ENCODE measurements at regions not wholly inside any gene's neighbourhood (a gene's known extent, or its start where the extent isn't known, plus 50 kb on each side); places are given as distances from the start of the nearest gene placed in this dataset.

GRCh38 chr13:61029064-61029463, 386.6 kb downstream of the PCDH20 start:
- Mint-ChIP-seq H3K4me1 (ENCODE audit: low read depth) (no peaks in the 10 kb centered on the region), H3K27me3 (ENCODE audit: low read depth) (no peaks in the 10 kb centered on the region), H3K27ac (no peak overlapping the region), H3K36me3 (ENCODE audit: insufficient read depth in 2 of 2) (peaks cover 0 to 2% of the 10 kb centered on the region in 2 donors), H3K9me3 (peaks cover 6 to 10% of the 10 kb centered on the region in 2 donors), H3K4me3 (no peak overlapping the region)
- DNase-seq (no peak), ATAC-seq (replicated peaks in 1 of 2) (no peak)

GRCh38 chr13:61024046-61024445, 391.6 kb downstream of the PCDH20 start:
- Mint-ChIP-seq H3K36me3 (ENCODE audit: insufficient read depth in 2 of 2) (peaks cover 0 to 2% of the 10 kb centered on the region in 2 donors), H3K27me3 (ENCODE audit: low read depth) (no peaks in the 10 kb centered on the region)
- no peak for ATAC-seq (replicated peaks in 1 of 2)

GRCh38 chr13:61021838-61022237, 393.8 kb downstream of the PCDH20 start:
- DNase-seq (no peak), ATAC-seq (replicated peaks in 1 of 2) (no peak)
- no peaks in the 10 kb centered on the region for H3K4me1 Mint-ChIP-seq (ENCODE audit: low read depth)
- H3K36me3 Mint-ChIP-seq (ENCODE audit: insufficient read depth in 2 of 2) = peaks cover 0 to 2% of the 10 kb centered on the region in 2 donors
- peaks cover 2 to 8% of the 10 kb centered on the region in 2 donors for H3K9me3 Mint-ChIP-seq
- H3K27ac Mint-ChIP-seq = no peak overlapping the region
- no peaks in the 10 kb centered on the region for H3K27me3 Mint-ChIP-seq (ENCODE audit: low read depth)
- H3K4me3 Mint-ChIP-seq = no peak overlapping the region

More at GRCh38 chr13:61024046-61024445, 391.6 kb downstream of the PCDH20 start:
- H3K27ac Mint-ChIP-seq = no peak overlapping the region
- H3K4me1 Mint-ChIP-seq (ENCODE audit: low read depth) = no peaks in the 10 kb centered on the region
- no peak for DNase-seq
- peaks cover 2 to 8% of the 10 kb centered on the region in 2 donors for H3K9me3 Mint-ChIP-seq
- no peak overlapping the region for H3K4me3 Mint-ChIP-seq

DNA sequence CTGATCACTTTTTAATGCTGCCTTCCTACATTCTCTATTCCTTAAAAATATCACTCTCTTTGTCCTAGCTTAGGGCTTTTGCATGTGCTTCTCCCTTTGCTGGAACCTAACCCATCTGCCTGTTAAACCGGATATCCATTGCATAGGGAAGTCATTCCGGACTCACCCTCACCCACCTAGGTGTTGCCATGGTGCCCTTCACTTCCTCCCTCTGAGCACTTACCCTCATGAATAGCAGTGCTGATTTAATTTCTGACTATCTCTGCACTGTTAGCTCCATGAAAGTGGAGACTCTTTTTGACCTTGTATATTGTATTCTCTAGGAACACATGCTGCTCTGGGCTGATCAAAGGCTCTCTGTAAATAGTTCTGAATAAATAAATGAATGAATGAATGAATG, 401.9 kb downstream of the PCDH20 start:
- Mint-ChIP-seq H3K4me3 (no peak overlapping the region), H3K36me3 (ENCODE audit: insufficient read depth in 2 of 2) (no peaks in the 10 kb centered on the region), H3K27ac (no peak overlapping the region), H3K27me3 (ENCODE audit: low read depth) (no peaks in the 10 kb centered on the region), H3K4me1 (ENCODE audit: low read depth) (no peaks in the 10 kb centered on the region), H3K9me3 (peaks cover 10 to 13% of the 10 kb centered on the region in 2 donors)
- no peak for DNase-seq
- no peak for ATAC-seq (replicated peaks in 1 of 2)

DNA sequence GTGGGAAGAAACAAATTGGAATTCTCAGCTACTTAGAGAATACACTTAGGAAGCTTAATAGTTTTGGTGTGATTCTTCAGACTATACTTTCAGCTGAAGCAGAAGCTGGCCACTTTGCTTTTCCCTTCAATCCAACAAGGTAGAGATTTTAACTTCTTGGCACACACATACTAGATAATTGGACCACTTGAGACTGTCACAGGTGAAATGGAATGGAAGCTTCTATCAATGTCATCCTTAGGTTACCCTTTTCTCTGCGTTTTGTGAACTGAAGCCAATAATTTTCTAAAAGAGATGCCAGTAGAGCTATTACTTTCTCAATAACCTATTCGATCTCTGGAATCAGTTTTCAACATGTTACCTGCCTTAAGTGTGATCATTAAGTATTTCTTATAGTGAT, 405.3 kb downstream of the PCDH20 start:
- DNase-seq (no peak), ATAC-seq (replicated peaks in 1 of 2) (no peak)
- peaks cover 15 to 17% of the 10 kb centered on the region in 2 donors for H3K9me3 Mint-ChIP-seq
- H3K27ac Mint-ChIP-seq = no peak overlapping the region
- H3K36me3 Mint-ChIP-seq (ENCODE audit: insufficient read depth in 2 of 2) = peaks cover 0 to 4% of the 10 kb centered on the region in 2 donors
- H3K27me3 Mint-ChIP-seq (ENCODE audit: low read depth) = no peaks in the 10 kb centered on the region
- H3K4me1 Mint-ChIP-seq (ENCODE audit: low read depth) = no peaks in the 10 kb centered on the region
- no peak overlapping the region for H3K4me3 Mint-ChIP-seq

GRCh38 chr13:61002686-61003085, 413.0 kb downstream of the PCDH20 start:
- Mint-ChIP-seq H3K4me1 (ENCODE audit: low read depth) (no peaks in the 10 kb centered on the region), H3K27me3 (ENCODE audit: low read depth) (no peaks in the 10 kb centered on the region), H3K9me3 (peaks cover 8% of the 10 kb centered on the region in 2 donors), H3K36me3 (ENCODE audit: insufficient read depth in 2 of 2) (peaks cover 0 to 4% of the 10 kb centered on the region in 2 donors), H3K27ac (no peak overlapping the region), H3K4me3 (no peak overlapping the region)
- ATAC-seq (replicated peaks in 1 of 2) (no peak), DNase-seq (no peak)

DNA sequence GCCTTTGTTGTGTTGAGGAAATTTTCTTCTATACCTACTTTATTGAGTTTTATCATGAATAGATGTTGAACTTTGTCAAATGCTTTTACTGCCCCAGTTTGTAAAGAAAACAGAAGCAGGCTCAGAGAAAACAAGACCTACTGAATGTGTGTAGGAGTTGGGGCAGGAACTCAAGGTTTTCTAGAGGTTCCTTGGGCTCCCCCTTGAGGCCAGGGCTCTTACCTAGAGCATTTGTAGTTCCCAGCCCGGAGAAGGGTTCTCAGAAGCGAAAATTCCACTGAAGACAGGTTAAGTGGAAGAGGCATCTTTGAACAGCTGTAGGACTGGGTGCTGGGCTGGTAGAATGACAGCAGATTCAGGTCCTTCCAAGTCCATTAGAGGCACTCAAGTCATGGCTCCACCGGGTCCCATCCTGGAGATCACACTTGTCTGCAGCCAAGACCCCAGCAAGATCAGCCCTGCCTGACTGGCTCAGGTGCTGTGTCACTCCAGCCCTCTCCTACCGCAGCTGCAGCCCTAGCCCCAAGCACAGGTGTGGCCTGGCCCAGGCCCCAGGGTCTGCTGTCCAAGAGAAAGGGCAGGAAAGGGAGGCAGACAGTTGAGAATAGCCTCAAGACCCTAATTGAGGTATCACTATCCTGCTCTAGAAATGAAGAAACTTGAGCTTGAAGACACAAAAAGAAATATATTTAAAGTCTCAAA, 425.5 kb downstream of the PCDH20 start:
- no peaks in the 10 kb centered on the region for H3K36me3 Mint-ChIP-seq (ENCODE audit: insufficient read depth in 2 of 2)
- H3K4me1 Mint-ChIP-seq (ENCODE audit: low read depth) = no peaks in the 10 kb centered on the region
- ATAC-seq (replicated peaks in 1 of 2) (no peak), DNase-seq (no peak)
- no peak overlapping the region for H3K4me3 Mint-ChIP-seq
- H3K27me3 Mint-ChIP-seq (ENCODE audit: low read depth) = no peaks in the 10 kb centered on the region
- no peak overlapping the region for H3K27ac Mint-ChIP-seq
- peaks cover 2 to 5% of the 10 kb centered on the region in 2 donors for H3K9me3 Mint-ChIP-seq

GRCh38 chr13:60986301-60986700, 429.3 kb downstream of the PCDH20 start:
- H3K4me1 Mint-ChIP-seq (ENCODE audit: low read depth) = no peaks in the 10 kb centered on the region
- no peak overlapping the region for H3K27ac Mint-ChIP-seq
- no peak for DNase-seq
- no peaks in the 10 kb centered on the region for H3K36me3 Mint-ChIP-seq (ENCODE audit: insufficient read depth in 2 of 2)
- peaks cover 3 to 10% of the 10 kb centered on the region in 2 donors for H3K9me3 Mint-ChIP-seq
- H3K4me3 Mint-ChIP-seq = no peak overlapping the region
- no peak for ATAC-seq (replicated peaks in 1 of 2)
- no peaks in the 10 kb centered on the region for H3K27me3 Mint-ChIP-seq (ENCODE audit: low read depth)

- Mint-ChIP-seq H3K36me3 (ENCODE audit: insufficient read depth in 2 of 2) (peaks cover 0 to 2% of the 10 kb centered on the region in 2 donors), H3K27me3 (ENCODE audit: low read depth) (no peaks in the 10 kb centered on the region), H3K9me3 (peaks cover 10 to 13% of the 10 kb centered on the region in 2 donors), H3K27ac (no peak overlapping the region), H3K4me1 (ENCODE audit: low read depth) (no peaks in the 10 kb centered on the region), H3K4me3 (no peak overlapping the region)
- ATAC-seq (replicated peaks in 1 of 2) (no peak), DNase-seq (no peak)
These were observed 434.2 kb downstream of the PCDH20 start for GRCh38 chr13:60981407-60981806.

DNA sequence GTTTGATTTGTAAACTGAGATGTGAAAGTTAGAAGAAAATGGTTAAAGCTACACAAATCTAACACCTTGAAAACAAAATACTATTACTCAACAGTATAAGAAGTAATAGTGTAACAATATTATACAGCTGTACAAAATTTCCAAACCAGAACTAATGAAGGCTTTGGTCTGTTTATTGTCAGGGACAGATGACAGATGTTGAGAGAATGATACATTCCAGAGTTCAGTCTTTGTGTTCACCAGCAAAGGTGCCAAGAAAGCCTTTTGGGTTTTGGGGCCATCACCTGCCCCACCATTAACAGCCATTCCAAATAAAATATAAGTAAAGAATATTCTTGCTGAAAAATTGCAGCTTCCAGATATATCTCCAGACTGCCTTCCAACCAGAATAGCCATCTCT, 439.3 kb downstream of the PCDH20 start:
- Mint-ChIP-seq H3K9me3 (peaks cover 8 to 12% of the 10 kb centered on the region in 2 donors), H3K36me3 (ENCODE audit: insufficient read depth in 2 of 2) (peaks cover 0 to 2% of the 10 kb centered on the region in 2 donors), H3K4me1 (ENCODE audit: low read depth) (no peaks in the 10 kb centered on the region), H3K27ac (no peak overlapping the region), H3K4me3 (no peak overlapping the region), H3K27me3 (ENCODE audit: low read depth) (no peaks in the 10 kb centered on the region)
- DNase-seq = no peak
- no peak for ATAC-seq (replicated peaks in 1 of 2)

DNA sequence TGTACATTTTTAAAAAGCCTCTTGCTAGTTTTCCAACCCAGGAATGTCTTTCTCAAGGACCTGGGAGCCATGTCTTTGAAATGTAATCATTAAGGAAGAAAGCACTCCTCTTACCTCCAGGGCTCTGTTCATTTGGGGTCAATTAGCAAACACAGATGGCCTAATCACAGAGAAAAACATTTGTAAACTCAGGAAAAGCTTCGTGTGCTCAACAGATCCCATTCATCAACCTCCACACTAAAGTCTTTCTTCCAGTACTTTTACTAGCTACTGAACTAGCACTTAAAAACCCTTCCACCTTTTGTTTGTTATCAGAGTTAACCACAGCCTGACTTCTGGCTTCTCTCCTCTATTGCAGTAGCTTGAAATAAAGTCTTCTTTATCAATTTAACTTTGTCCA, 441.4 kb downstream of the PCDH20 start:
- no peak overlapping the region for H3K27ac Mint-ChIP-seq
- no peaks in the 10 kb centered on the region for H3K4me1 Mint-ChIP-seq (ENCODE audit: low read depth)
- no peak for DNase-seq
- H3K27me3 Mint-ChIP-seq (ENCODE audit: low read depth) = no peaks in the 10 kb centered on the region
- no peak for ATAC-seq (replicated peaks in 1 of 2)
- H3K4me3 Mint-ChIP-seq = no peak overlapping the region
- peaks cover 11 to 16% of the 10 kb centered on the region in 2 donors for H3K9me3 Mint-ChIP-seq
- H3K36me3 Mint-ChIP-seq (ENCODE audit: insufficient read depth in 2 of 2) = peaks cover 0 to 4% of the 10 kb centered on the region in 2 donors

GRCh38 chr13:60973529-60973928, 442.1 kb downstream of the PCDH20 start:
- H3K27ac Mint-ChIP-seq = no peak overlapping the region
- peaks cover 0 to 4% of the 10 kb centered on the region in 2 donors for H3K36me3 Mint-ChIP-seq (ENCODE audit: insufficient read depth in 2 of 2)
- H3K4me3 Mint-ChIP-seq = no peak overlapping the region
- no peaks in the 10 kb centered on the region for H3K27me3 Mint-ChIP-seq (ENCODE audit: low read depth)
- peaks cover 11 to 13% of the 10 kb centered on the region in 2 donors for H3K9me3 Mint-ChIP-seq
- ATAC-seq (replicated peaks in 1 of 2) (no peak), DNase-seq (no peak)
- no peaks in the 10 kb centered on the region for H3K4me1 Mint-ChIP-seq (ENCODE audit: low read depth)

- Mint-ChIP-seq H3K9me3 (peaks cover 8 to 11% of the 10 kb centered on the region in 2 donors), H3K27ac (no peak overlapping the region), H3K36me3 (ENCODE audit: insufficient read depth in 2 of 2) (peaks cover 0 to 2% of the 10 kb centered on the region in 2 donors), H3K27me3 (ENCODE audit: low read depth) (no peaks in the 10 kb centered on the region), H3K4me1 (ENCODE audit: low read depth) (no peaks in the 10 kb centered on the region), H3K4me3 (no peak overlapping the region)
- no peak for ATAC-seq (replicated peaks in 1 of 2)
- no peak for DNase-seq
These were observed 444.9 kb downstream of the PCDH20 start for GRCh38 chr13:60970736-60971135.

- peaks cover 0 to 3% of the 10 kb centered on the region in 2 donors for H3K36me3 Mint-ChIP-seq (ENCODE audit: insufficient read depth in 2 of 2)
- peaks cover 5 to 6% of the 10 kb centered on the region in 2 donors for H3K9me3 Mint-ChIP-seq
- no peak for ATAC-seq (replicated peaks in 1 of 2)
These were observed 446.0 kb downstream of the PCDH20 start for GRCh38 chr13:60969656-60970055.

More at GRCh38 chr13:60969656-60970055, 446.0 kb downstream of the PCDH20 start:
- H3K4me3 Mint-ChIP-seq = no peak overlapping the region
- no peaks in the 10 kb centered on the region for H3K4me1 Mint-ChIP-seq (ENCODE audit: low read depth)
- no peaks in the 10 kb centered on the region for H3K27me3 Mint-ChIP-seq (ENCODE audit: low read depth)
- H3K27ac Mint-ChIP-seq = no peak overlapping the region
- DNase-seq = no peak
